ENCODE measurements at regions not wholly inside any gene's neighbourhood (a gene's known extent, or its start where the extent isn't known, plus 50 kb on each side); places are given as distances from the start of the nearest gene placed in this dataset.

- DNase-seq (ENCODE audit: low spot score): peak; percentile 17
These were observed 376.9 kb downstream of the HHIPL2 start for GRCh38 chr1:222171005-222171404.

- DNase-seq (ENCODE audit: low spot score): no peak
These were observed 379.3 kb downstream of the HHIPL2 start for GRCh38 chr1:222168621-222169020.

GRCh38 chr1:222167896-222168295 is 380.0 kb downstream of the HHIPL2 start:
- DNase-seq (ENCODE audit: low spot score): no peak

GRCh38 chr1:222167111-222167510 is 380.8 kb downstream of the HHIPL2 start:
- peak; percentile 38 for DNase-seq (ENCODE audit: low spot score)

GRCh38 chr1:222165629-222166028 is 382.3 kb downstream of the HHIPL2 start:
- no peak for DNase-seq (ENCODE audit: low spot score)

- no peak for DNase-seq (ENCODE audit: low spot score)
These were observed 384.0 kb downstream of the HHIPL2 start for GRCh38 chr1:222163895-222164294.

GRCh38 chr1:222161676-222162075 is 386.2 kb downstream of the HHIPL2 start:
- no peak for DNase-seq (ENCODE audit: low spot score)

GRCh38 chr1:222157612-222158011 is 390.3 kb downstream of the HHIPL2 start:
- no peak for DNase-seq (ENCODE audit: low spot score)

- no peak for DNase-seq (ENCODE audit: low spot score)
These were observed 398.3 kb upstream of the DUSP10 start for GRCh38 chr1:222140206-222140605.

GRCh38 chr1:222138095-222138494 is 396.2 kb upstream of the DUSP10 start:
- DNase-seq (ENCODE audit: low spot score): no peak

- DNase-seq (ENCODE audit: low spot score): no peak
These were observed 395.0 kb upstream of the DUSP10 start for GRCh38 chr1:222136869-222137268.

GRCh38 chr1:222129041-222129440 is 387.2 kb upstream of the DUSP10 start:
- no peak for DNase-seq (ENCODE audit: low spot score)

GRCh38 chr1:222127526-222128152 is 385.8 kb upstream of the DUSP10 start:
- DNase-seq (ENCODE audit: low spot score): no peak

- no peak for DNase-seq (ENCODE audit: low spot score)
These were observed 385.2 kb upstream of the DUSP10 start for GRCh38 chr1:222127096-222127495.

- DNase-seq (ENCODE audit: low spot score): no peak
These were observed 384.2 kb upstream of the DUSP10 start for GRCh38 chr1:222126052-222126451.

- DNase-seq (ENCODE audit: low spot score): no peak
These were observed 382.7 kb upstream of the DUSP10 start for GRCh38 chr1:222124602-222125001.

GRCh38 chr1:222123111-222123510 is 381.2 kb upstream of the DUSP10 start:
- no peak for DNase-seq (ENCODE audit: low spot score)

GRCh38 chr1:222117809-222118208 is 375.9 kb upstream of the DUSP10 start:
- DNase-seq (ENCODE audit: low spot score): no peak

GRCh38 chr1:222114536-222115156 is 372.8 kb upstream of the DUSP10 start:
- no peak for DNase-seq (ENCODE audit: low spot score)

- DNase-seq (ENCODE audit: low spot score): no peak
These were observed 367.9 kb upstream of the DUSP10 start for GRCh38 chr1:222109836-222110235.

GRCh38 chr1:222107975-222108374 is 366.1 kb upstream of the DUSP10 start:
- DNase-seq (ENCODE audit: low spot score): no peak

GRCh38 chr1:222107267-222107666 is 365.4 kb upstream of the DUSP10 start:
- DNase-seq (ENCODE audit: low spot score): no peak

GRCh38 chr1:222106377-222106776 is 364.5 kb upstream of the DUSP10 start:
- DNase-seq (ENCODE audit: low spot score): no peak

GRCh38 chr1:222105861-222106260 is 364.0 kb upstream of the DUSP10 start:
- DNase-seq (ENCODE audit: low spot score): no peak
